SIG-M5 treated with dmso at 0.1 percent for 504 hours (cell line): ENCODE measurements at regions not wholly inside any gene's neighbourhood (a gene's known extent, or its start where the extent isn't known, plus 50 kb on each side); places are given as distances from the start of the nearest gene placed in this dataset.
"Not testable (repeated sequence)": the region's sequence is repeated elsewhere in the genome, so short reads cannot be mapped to it uniquely, and the experiment has no call there.

ENCODE experiments used
- DNase-seq: peaks from one replicate; lab custom pipeline; 2025; ENCODE audit not compliant: unreplicated experiment; lab: John Stamatoyannopoulos, UW

DNA sequence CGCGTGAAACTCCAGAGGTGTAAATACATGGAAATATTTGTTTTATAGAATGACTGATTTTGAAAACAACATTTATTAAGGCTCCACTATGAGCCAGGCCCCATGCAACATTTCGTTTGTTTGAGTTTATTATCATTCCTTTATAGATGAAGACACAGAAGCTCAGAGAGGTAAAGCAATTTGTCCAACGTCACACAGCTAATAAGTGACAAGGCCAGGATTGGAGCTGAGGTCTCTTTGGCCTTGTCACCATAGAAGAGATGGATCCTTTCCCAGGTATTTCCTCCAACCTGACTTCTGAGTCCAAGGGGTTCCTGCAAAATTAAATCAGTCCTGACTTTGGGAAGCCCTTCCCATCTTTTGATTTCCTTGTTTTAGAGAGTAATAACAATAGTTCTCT lies 98.0 kb downstream of the SYF2 start:
- no peak for DNase-seq

DNA sequence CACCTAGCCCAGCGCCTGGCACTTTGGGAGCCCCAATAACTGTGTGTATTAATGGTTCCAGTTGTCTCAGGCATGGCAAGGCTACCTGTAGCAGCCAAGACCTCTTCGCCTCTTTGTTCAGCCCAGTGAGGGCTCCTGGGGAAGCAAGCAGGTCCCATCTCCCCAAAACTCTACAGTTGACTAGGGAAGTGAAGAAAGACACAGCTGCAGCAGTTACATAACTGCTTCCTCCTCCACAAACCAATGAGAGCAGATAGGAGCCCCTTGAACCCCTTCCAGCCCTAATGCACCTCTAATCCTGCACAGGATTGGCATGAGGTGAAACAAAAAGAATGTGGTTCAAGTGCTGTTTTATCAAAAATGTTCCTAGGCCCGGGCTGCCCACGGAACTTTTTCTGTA lies 100.5 kb downstream of the SYF2 start:
- peak; percentile 82 for DNase-seq

DNA sequence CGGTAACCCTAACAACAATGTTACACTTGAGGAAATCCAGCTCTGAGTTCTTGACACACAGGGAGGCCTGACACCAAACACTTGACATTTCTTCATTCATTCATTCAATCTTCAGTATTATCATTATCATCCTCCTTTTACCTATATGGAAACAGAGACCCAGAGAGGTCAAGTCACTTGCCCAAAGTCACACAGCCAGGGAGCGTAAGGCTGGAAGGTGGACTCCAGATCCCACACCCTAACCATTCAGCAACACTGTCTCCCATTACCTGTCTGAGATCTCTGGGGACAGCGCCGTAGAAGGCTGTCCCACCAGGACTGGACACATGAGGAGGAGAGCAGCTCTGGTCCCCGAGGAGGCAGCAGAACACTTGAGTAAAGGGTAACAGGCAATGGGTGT lies 101.4 kb downstream of the SYF2 start:
- no peak for DNase-seq

DNA sequence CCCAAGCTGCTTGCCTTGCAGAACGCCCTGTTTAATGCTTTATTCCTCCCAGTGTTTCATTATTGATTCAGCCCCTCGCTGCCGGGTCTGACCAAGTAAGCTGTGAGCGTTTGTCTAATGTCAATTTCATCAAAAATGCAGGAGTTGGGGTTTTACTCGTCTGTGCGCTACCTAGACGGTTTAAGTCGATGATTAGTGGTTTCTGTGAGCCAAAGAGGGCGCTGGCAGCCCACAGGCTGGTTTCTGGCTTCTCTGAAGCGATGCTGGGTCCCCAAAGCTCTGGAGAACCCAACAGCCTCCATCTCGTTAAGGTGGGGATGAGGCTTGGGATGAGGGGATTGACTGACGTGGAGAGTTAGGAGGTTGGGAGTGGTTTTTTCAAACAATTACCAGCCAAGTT lies 102.9 kb downstream of the SYF2 start:
- DNase-seq = no peak

DNA sequence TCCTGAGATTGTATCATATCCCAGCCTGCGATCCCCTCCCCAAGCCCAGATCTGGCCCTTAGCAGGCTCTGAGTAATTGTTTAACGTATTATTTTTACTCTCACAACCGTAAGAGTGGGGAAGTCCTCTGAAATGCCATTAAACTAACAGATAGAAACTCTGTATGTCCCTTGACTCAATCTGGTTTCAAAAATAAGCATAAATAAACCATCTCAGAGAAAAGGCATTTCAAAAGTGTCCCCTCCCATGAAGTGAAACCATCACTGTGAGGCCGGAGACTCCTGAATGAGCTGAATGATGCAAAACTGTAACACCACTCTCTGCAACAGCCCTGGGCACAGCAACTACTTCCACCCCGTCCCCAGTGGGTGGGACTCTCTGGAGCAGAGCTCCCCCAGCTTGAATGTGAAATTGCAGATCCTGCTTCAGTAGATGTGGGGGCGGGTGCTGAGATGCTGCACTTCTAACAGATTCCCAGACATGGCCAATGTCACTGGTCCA lies 104.1 kb downstream of the SYF2 start:
- DNase-seq = peak; percentile 85

DNA sequence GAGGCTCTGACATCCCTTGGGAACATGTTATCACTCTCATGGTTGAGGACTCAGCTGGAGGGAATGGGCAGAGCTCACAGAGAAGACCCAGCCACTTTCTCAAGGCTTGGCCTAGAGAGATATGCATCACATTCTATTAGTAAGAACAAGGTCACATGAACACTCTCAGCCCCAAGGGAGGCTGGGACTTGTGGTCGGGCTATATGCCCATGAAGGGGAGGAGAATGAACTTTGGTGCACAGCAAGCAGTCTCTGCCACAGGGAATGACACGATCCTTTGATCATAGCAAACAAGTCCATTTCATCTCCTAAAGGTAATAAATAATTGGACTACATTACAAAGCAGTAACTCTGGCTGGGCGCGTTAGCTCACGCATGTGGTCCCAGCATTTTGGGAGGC lies 105.7 kb downstream of the SYF2 start:
- DNase-seq = no peak

DNA sequence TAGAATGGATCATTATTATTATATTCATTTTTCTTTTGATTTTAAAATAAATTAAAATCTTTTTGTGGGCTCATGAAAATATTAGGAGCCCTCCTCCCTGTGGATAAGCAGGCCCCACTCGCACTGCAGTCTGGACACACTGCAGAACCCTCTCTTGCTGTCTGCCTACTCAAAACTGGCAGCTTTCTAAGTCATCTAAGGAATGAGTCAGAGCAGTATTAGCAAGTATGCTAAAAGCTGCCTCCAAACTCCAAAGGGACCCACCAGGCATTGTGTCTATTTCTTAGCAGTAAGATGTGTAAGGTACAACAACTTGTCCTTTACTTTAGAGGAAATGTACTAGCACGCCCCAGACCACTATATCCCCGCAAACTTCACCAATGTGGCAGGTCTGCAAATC lies 108.8 kb downstream of the SYF2 start:
- no peak for DNase-seq

DNA sequence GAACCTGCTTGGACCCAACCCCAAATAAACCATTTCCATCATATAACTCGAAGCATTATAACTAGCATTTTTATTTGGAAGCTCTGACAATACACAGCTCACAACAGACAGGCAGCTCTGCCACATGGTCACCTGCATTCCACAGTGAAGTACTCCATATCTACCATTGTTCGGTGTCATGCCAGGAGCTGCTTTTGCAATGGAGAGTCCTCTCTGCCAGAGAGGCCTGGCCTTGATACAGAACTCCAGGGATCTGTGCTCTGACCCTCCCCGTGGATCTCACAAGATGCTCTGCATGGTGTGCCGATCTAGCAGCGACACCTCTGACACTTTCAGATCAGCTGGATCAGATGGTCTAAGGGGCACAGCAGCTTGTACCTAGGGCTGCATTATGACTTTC lies 109.6 kb downstream of the SYF2 start:
- no peak for DNase-seq

DNA sequence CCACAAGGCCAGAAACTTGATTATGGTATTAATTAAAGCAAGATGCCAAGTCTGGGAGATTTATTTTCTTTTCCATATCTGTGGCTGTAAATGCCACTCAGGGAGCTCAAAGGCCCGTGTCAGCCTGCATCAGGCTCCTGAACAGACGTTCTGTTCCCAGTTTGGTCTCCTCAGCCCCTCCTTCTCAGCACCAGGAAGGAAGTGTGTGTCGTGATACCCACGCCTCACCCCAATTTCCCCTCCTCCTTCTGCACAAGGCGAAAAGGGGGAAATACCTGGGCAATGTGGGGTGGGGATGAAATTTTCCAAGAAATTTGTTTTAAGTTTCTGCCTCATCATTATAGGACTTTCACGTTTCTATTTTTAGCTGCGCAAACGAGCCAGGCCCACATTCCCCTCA lies 112.0 kb downstream of the SYF2 start:
- DNase-seq = no peak

DNA sequence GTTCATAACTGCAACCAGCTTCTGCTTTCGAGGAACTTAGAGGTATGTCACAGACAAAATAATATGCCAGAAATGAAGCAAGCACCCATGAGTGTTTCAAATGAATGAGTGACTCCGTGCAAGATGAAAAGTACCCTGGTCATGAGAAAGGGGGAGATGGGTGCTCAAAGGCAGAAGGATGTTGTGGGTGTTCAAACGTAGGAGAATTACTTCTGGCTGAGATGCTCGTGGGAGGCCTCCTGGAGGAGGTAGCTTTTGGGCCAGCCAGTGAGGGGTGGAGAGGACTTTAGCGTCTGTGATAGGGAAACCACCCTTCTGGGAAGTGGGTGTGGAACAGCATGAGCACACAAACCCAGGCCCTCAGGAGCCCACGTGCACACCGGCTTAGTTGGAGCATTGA lies 113.8 kb downstream of the SYF2 start:
- DNase-seq = no peak

DNA sequence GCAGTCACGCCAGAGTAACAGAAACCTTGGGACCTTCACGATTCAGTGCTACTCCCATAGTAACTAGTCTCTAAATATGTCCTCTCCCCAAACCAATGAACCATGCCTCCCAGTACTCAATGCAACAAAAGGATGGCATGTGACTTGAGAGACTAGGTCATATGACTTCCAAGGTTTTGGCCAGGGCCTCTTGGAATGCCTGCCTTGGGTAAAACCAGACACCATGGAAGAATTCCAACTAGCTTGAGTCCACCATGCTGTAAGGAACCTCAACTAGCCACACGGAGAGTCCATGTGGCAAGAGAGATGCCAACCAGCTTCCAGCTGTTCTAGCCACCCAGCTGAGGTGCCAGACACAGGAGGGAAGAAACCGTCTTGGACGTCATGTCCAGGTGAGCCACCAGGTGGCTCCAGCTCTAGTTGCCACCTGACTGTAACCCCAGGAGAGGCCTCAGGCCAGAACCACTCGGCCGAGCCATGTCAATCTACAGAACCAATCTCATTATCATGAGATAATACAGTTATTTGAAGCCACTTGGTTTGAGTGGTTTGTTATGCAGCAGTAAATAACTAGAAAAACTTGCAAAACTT lies 115.0 kb downstream of the SYF2 start:
- DNase-seq = no peak

DNA sequence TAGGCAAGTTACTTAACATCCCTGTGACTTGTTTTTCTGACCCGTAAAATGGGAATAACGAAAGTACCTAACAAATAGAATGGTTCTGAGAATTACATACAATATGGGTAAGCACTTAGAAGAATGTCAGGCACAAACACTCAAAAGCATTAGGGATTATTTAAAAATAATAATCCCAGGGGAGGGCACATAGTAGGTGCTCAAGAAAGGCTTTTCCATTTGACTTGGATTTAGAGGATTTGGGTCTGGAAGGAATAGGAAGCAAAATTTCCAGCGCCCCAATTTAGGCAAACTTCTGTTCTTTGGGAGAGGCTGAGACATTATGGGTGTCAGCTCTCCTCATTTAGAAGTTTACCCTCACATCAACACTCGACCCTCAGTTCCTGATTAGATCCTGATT lies 115.5 kb downstream of the SYF2 start:
- DNase-seq = no peak

DNA sequence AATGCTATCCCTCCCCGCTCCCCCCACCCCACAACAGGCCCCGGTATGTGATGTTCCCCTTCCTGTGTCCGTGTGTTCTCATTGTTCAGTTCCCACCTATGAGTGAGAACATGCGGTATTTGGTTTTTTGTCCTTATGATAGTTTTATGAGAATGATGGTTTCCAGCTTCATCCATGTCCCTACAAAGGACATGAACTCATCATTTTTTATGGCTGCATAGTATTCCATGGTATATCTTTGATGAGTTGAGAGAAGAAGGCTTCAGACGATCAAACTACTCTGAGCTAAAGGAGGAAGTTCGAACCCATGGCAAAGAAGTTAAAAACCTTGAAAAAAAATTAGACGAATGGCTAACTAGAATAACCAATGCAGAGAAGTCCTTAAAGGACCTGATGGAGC lies 116.2 kb downstream of the SYF2 start:
- DNase-seq = not testable (repeated sequence)

DNA sequence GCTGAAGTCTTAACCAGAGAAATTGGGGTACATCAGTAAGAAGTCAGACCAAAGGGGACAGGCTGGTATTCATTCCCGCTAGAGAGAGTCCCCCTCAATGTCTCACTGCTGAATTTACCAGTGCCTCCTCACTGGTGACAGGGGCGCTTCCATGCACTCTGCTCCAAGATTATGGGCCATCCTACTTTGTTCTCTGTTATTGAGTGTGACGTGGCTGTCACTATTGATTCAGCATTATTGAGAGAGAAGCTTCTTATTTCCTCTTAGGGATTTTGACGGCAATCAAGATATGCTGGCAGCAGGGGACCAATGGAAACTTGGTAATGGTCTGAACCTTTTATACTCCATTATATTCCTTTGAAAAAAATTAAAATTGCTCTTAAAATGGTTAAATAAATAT lies 118.6 kb downstream of the SYF2 start:
- no peak for DNase-seq

DNA sequence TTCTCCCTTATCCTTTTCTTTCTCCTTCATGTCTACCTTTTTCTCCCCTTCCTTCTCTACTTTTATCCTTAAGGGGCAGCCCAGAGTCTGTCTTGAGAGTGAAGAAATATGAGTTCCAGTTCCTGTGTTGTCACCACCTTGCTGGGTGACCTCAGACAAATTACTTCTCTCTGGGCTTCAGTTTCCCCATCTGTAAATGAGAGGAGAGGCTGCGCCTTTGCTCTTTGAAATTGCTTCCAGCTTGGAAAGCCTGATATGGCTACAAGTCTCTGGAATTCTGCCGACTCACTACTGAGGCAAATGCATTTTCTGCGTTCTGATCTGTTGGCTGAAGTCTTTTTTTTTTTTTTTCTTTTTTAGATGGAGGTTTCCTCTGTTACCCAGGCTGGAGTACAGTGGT lies 119.2 kb downstream of the SYF2 start:
- DNase-seq = peak; percentile 40

DNA sequence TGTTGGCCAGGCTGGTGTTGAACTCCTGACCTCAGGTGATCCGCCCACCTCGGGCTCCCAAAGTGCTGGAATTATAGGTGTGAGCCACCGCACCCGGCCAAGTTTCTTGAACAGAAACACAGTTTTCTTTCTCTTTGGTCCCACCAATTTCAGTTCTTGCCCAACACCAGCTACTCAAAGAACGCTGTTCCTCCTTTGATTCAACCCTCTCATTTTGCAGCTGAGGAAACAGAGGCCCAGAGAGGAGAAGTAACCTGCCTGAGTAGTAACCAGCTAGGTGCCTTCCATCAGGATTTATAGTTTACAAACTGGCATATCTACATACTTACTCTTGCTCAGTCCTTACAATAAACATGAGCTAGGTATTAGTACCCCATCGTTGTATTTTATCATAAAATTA lies 119.9 kb downstream of the SYF2 start:
- peak; percentile 23 for DNase-seq

DNA sequence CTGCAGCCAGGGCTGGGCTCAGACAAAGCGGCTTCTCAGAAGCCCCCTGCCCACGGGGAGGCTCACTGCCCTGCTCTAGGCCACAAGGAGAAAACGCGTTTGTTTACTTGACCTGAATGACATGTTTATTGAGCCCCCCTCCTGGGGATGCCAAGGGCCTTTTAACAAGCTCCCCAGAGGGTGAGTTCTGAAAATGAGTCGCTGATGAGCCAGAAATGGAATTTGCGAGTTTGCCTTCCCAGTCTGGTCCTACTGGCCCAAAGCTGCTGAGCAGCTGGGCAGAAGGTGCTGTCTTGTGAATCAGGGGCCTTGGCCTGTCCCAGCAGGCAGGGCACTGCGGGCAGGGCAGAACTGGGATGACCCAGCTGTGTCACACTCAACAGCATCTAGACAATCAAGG lies 120.6 kb downstream of the SYF2 start:
- no peak for DNase-seq

DNA sequence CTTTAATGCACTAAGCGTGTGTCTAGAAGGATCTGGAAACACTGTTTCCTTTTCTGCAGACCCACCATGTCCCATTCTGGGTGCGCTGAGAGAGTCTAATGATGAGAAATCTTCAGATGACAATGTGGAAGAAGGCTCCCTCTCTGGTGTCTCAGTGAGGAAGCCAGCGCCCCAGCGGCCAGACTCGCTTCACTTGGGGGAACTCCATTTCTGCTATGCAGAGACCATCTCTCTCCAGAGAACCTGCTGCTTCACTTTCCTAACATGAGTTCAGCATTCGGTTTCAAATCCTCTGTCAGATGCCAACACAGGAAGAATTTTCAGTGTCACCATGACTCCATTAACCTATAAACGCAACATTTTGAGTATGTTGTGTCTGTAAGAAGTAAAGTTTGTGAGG lies 121.8 kb downstream of the SYF2 start:
- DNase-seq = no peak

DNA sequence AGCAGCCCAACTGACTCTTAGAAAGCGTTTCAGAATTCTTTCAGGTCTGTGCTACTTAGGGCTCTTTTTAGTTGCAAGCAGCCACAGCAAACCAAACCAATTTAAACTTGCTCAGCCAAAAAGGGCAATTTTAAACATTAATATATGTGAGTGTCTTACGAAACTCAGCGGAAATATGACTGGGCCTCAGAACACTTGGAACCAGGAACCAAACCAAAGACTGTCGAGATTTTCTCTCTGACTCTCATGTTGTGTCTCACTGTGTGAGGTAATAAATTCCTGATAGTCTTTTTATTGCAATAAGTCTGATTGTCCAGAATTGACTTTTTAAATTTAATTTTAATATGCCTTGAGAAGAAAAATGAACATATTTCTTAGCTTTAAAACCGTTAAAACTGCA lies 122.3 kb downstream of the SYF2 start:
- no peak for DNase-seq

DNA sequence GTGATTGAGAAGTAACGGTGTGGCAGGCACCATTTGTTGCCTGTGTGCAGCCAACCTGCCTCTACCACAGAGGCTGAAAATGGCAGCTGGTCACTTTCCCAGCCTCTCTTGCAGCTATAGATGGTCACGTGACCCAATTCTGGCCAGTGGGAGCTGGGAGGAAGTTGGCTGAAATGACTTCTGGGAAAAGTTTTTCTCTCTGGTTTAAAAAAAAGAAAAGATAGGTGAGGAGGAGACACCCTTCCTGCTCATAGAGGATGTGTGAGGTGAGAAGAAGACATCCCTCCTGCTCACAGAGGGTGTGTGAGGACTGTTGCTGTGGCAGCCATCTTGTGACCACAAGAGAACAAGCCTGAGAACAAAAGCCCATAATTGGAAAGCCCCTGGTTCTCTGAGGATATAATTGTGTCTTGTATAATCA lies 122.8 kb downstream of the SYF2 start:
- no peak for DNase-seq

DNA sequence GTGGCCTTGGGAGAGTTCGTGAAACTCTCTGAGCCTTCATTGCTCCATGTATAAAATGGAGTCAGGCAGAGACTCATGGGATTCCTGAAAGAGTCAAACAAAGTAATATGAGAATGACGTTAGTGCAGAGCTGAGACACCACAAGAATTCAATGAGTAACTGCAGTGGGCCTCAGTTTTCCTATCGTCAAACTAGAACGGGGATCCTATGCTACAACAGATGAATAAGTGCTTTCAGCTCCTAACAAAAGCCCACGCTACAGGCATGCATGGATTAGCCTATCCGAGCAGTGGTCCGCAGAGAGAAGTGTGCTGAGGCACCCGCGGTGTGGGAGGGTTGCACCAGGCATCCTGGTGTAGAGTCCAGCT lies 124.7 kb downstream of the SYF2 start:
- DNase-seq = no peak

DNA sequence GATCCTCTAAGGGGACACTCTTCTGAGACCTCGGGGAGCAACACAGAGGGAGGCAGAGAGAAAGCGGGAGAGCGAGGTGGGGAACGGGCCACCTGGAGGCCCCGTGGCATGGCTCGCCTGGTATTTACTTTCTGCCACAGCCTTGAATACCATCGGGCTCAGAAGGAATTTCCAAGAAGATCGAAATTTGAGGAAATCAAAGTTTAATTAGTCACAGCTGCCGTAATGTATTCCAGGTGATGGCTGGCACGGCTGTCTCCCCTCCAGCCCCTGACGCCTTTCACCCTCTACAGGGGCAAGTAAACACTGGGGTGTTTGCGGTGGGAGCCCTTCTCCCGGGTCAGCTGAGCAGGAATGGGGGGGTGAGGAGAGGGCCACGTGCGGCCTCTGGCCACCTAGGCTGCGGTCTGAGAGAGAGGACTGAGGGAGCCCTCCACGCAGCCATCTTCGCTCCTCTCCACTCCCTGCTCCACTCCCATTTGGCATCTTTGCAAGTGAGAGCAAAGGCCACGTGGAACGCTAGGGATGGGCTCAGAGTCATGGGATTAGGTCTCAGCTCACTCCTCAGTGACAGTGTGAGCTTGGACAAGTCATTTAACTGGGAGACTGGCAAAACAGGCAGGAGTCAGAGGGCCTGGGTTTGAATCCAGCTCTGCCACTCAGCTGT lies 125.2 kb downstream of the SYF2 start:
- no peak for DNase-seq

DNA sequence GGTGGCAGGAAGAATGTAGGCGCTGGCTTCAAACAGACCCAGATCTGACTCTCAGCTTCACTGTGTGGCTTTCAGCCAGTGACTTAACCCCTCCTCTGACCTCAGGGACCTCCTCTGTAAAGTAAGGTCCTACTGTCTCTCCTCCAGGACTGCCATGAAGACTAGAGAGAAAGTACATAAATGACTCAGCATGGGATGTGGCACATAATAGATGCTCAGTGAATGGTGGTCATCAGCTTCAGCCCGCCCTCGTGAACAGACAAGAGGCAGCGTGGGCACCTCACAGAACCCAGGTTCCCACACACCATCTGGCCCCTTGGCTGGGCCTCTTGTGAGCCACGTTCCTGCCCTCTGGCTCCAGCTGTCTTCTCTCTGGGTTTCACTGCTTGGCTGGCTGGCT lies 126.0 kb downstream of the SYF2 start:
- DNase-seq = no peak
